ENCODE measurements at regions not wholly inside any gene's neighbourhood (a gene's known extent, or its start where the extent isn't known, plus 50 kb on each side); places are given as distances from the start of the nearest gene placed in this dataset.

- TF ChIP-seq CHD7 (IDR thresholded peaks at IDR 0.05; ENCODE audit: insufficient replicate concordance, low read length) (no peak), PHF8 (conservative IDR thresholded peaks at IDR 0.05; ENCODE audit: low read depth, low read length) (no peak), CHD2 (IDR thresholded peaks at IDR 0.05; ENCODE audit: low read length) (no peak), KDM5A (IDR thresholded peaks at IDR 0.05; ENCODE audit: low read length) (no peak), HDAC2 (IDR thresholded peaks at IDR 0.05; ENCODE audit: borderline replicate concordance in 1 of 2, low read depth in 2 of 2, low read length in 2 of 2) (no peak)
Observed at GRCh38 chr6:125357515-125358256, 55.9 kb upstream of the HDDC2 start (continued).

All from H1 (cell line).